ENCODE measurements at regions not wholly inside any gene's neighbourhood (a gene's known extent, or its start where the extent isn't known, plus 50 kb on each side); places are given as distances from the start of the nearest gene placed in this dataset.

- dilution Hi-C loops (cut with MboI; ENCODE audit: extremely low pct_ligation_motif_present, low sequenced_read_pairs), result no loop called here
- no peaks in the 10 kb centered on the region for H3K9me3 ChIP-seq (replicated peaks; ENCODE audit: control insufficient read depth, insufficient read depth, low read length)
- DNase-seq (ENCODE audit: low read depth, low spot score) (no peak), FAIRE-seq (no peak)
- no peak overlapping the region for H3K4me3 ChIP-seq (replicated peaks in 1 of 3; ENCODE audit: insufficient read depth in 1 of 3, low read depth in 1 of 3, low read length in 3 of 3)
- POLR2A ChIA-PET, result no interaction called here
- no peaks in the 10 kb centered on the region for H3K36me3 ChIP-seq (ENCODE audit: control insufficient read depth in 2 of 2, extremely low read depth in 1 of 2, insufficient read depth in 2 of 2, low read length in 2 of 2)
- TF ChIP-seq POLR2AphosphoS5 (IDR thresholded peaks at IDR 0.05; ENCODE audit: insufficient read depth, low read depth, low read length) (no peak), MYC (IDR thresholded peaks at IDR 0.05; ENCODE audit: low read depth, low read length) (no peak), JUN (IDR thresholded peaks at IDR 0.05; ENCODE audit: borderline replicate concordance, insufficient read depth, insufficient read length, low read depth) (no peak), MAX (IDR thresholded peaks at IDR 0.05; ENCODE audit: insufficient read depth, insufficient read length) (no peak), POLR2A (IDR thresholded peaks at IDR 0.05; ENCODE audit: low read depth, low read length) (no peak)
- no peaks in the 10 kb centered on the region for H3K27me3 ChIP-seq (ENCODE audit: control insufficient read depth in 2 of 2, insufficient read depth in 2 of 2, low read length in 2 of 2)
- CTCF ChIA-PET, result interaction anchor here (1.3 to 3.6 kb wide), 4 partner anchors 10 to 271 kb away, joined by 4 to 40 read pairs (median 12); no protein-coding TSS in a partner anchor
- H3K27ac ChIP-seq (ENCODE audit: insufficient read depth, low read depth, low read length), result no peak overlapping the region
- H3K9ac ChIP-seq (replicated peaks; ENCODE audit: extremely low read depth, insufficient read depth, low read length), result no peak overlapping the region
- H3K4me1 ChIP-seq (ENCODE audit: control insufficient read depth, extremely low read depth, insufficient read depth, low read length), result no peaks in the 10 kb centered on the region
- H3K79me2 ChIP-seq (ENCODE audit: control insufficient read depth, insufficient read depth, low read length), result no peaks in the 10 kb centered on the region
- intact Hi-C loops (cut with micrococcal nuclease), result loop anchor here (5.0 kb wide), 1 partner anchor 319 kb away; no protein-coding TSS in a partner anchor
- H4K20me1 ChIP-seq (replicated peaks; ENCODE audit: control insufficient read depth, extremely low read depth, insufficient read depth, low read length), result no peaks in the 10 kb centered on the region
- no TSS peak for BruUV-seq (replicated peaks)
- H3K4me2 ChIP-seq (ENCODE audit: insufficient read depth, low read length), result no peak overlapping the region
- no peaks in the 10 kb centered on the region for H3K9me1 ChIP-seq (replicated peaks; ENCODE audit: control insufficient read depth, extremely low read depth, insufficient read depth, low read length)
- no peak overlapping the region for H2AFZ ChIP-seq (ENCODE audit: low read depth, low read length)
These were observed 149.5 kb upstream of the RPS6KA2 start for GRCh38 chr6:166776571-166776970.

- Histone ChIP-seq H3K36me3 (ENCODE audit: control insufficient read depth in 2 of 2, extremely low read depth in 1 of 2, insufficient read depth in 2 of 2, low read length in 2 of 2) (no peaks in the 10 kb centered on the region), H3K4me1 (ENCODE audit: control insufficient read depth, extremely low read depth, insufficient read depth, low read length) (no peaks in the 10 kb centered on the region), H3K9ac (replicated peaks; ENCODE audit: extremely low read depth, insufficient read depth, low read length) (no peak overlapping the region), H3K27ac (ENCODE audit: insufficient read depth, low read depth, low read length) (no peak overlapping the region), H2AFZ (ENCODE audit: low read depth, low read length) (no peak overlapping the region), H3K9me3 (replicated peaks; ENCODE audit: control insufficient read depth, insufficient read depth, low read length) (no peaks in the 10 kb centered on the region), H3K4me2 (ENCODE audit: insufficient read depth, low read length) (no peak overlapping the region), H4K20me1 (replicated peaks; ENCODE audit: control insufficient read depth, extremely low read depth, insufficient read depth, low read length) (no peaks in the 10 kb centered on the region), H3K9me1 (replicated peaks; ENCODE audit: control insufficient read depth, extremely low read depth, insufficient read depth, low read length) (no peaks in the 10 kb centered on the region), H3K4me3 (replicated peaks in 1 of 3; ENCODE audit: insufficient read depth in 1 of 3, low read depth in 1 of 3, low read length in 3 of 3) (no peak overlapping the region), H3K79me2 (ENCODE audit: control insufficient read depth, insufficient read depth, low read length) (no peaks in the 10 kb centered on the region), H3K27me3 (ENCODE audit: control insufficient read depth in 2 of 2, insufficient read depth in 2 of 2, low read length in 2 of 2) (no peaks in the 10 kb centered on the region)
- DNase-seq (ENCODE audit: low read depth, low spot score), result no peak
- ChIA-PET CTCF (interaction anchor here (0.9 to 3.6 kb wide), 23 partner anchors 9 to 576 kb away, joined by 3 to 40 read pairs (median 7); no protein-coding TSS in a partner anchor), POLR2A (no interaction called here)
- TF ChIP-seq JUN (IDR thresholded peaks at IDR 0.05; ENCODE audit: borderline replicate concordance, insufficient read depth, insufficient read length, low read depth), result no peak
- TF ChIP-seq GATA2 (IDR thresholded peaks at IDR 0.05; ENCODE audit: insufficient read depth, insufficient read length, low read depth, low read length), result no peak
- no peak for TF ChIP-seq POLR2A (IDR thresholded peaks at IDR 0.05; ENCODE audit: low read depth, low read length)
- TF ChIP-seq EZH2 (IDR thresholded peaks at IDR 0.05; ENCODE audit: borderline replicate concordance, low read depth, low read length, severe bottlenecking), result no peak
- TF ChIP-seq MYC (IDR thresholded peaks at IDR 0.05; ENCODE audit: low read depth, low read length), result no peak
- TF ChIP-seq CTCF (IDR thresholded peaks at IDR 0.05; ENCODE audit: extremely low read depth in 1 of 2, insufficient read depth in 1 of 2, low read depth in 1 of 2, low read length in 2 of 2), result no peak
- no peak for TF ChIP-seq MAX (IDR thresholded peaks at IDR 0.05; ENCODE audit: insufficient read depth, insufficient read length)
- no peak for TF ChIP-seq FOS (IDR thresholded peaks at IDR 0.05; ENCODE audit: borderline replicate concordance, insufficient read depth, low read length)
- no peak for TF ChIP-seq POLR2AphosphoS5 (IDR thresholded peaks at IDR 0.05; ENCODE audit: insufficient read depth, low read depth, low read length)
- no TSS peak for BruUV-seq (replicated peaks)
- no peak for FAIRE-seq
- dilution Hi-C loops (cut with MboI; ENCODE audit: extremely low pct_ligation_motif_present, low sequenced_read_pairs), result no loop called here
- intact Hi-C loops (cut with micrococcal nuclease), result loop anchor here (1.0 to 5.0 kb wide), 4 partner anchors 69 to 319 kb away; no protein-coding TSS in a partner anchor
These were observed 148.8 kb upstream of the RPS6KA2 start for GRCh38 chr6:166775923-166776220.

Data from endothelial cell of umbilical vein (primary cell).